ENCODE measurements at regions not wholly inside any gene's neighbourhood (a gene's known extent, or its start where the extent isn't known, plus 50 kb on each side); places are given as distances from the start of the nearest gene placed in this dataset.

GRCh38 chr5:117094114-117094815 is 519.6 kb upstream of the SEMA6A start:
- dilution Hi-C loops (cut with MboI; ENCODE audit: extremely low pct_ligation_motif_present, low sequenced_read_pairs): no loop called here
- BruUV-seq (replicated peaks): no TSS peak
- Histone ChIP-seq H3K9ac (replicated peaks; ENCODE audit: extremely low read depth, insufficient read depth, low read length) (no peak overlapping the region), H3K27ac (ENCODE audit: insufficient read depth, low read depth, low read length) (no peak overlapping the region), H3K9me1 (replicated peaks; ENCODE audit: control insufficient read depth, extremely low read depth, insufficient read depth, low read length) (no peaks in the 10 kb centered on the region), H4K20me1 (replicated peaks; ENCODE audit: control insufficient read depth, extremely low read depth, insufficient read depth, low read length) (no peaks in the 10 kb centered on the region), H2AFZ (ENCODE audit: low read depth, low read length) (no peak overlapping the region), H3K4me1 (ENCODE audit: control insufficient read depth, extremely low read depth, insufficient read depth, low read length) (no peaks in the 10 kb centered on the region), H3K4me3 (replicated peaks in 1 of 3; ENCODE audit: insufficient read depth in 1 of 3, low read depth in 1 of 3, low read length in 3 of 3) (no peak overlapping the region), H3K27me3 (ENCODE audit: control insufficient read depth in 2 of 2, insufficient read depth in 2 of 2, low read length in 2 of 2) (no peaks in the 10 kb centered on the region), H3K36me3 (ENCODE audit: control insufficient read depth in 2 of 2, extremely low read depth in 1 of 2, insufficient read depth in 2 of 2, low read length in 2 of 2) (no peaks in the 10 kb centered on the region), H3K9me3 (replicated peaks; ENCODE audit: control insufficient read depth, insufficient read depth, low read length) (peaks cover 3% of the 10 kb centered on the region), H3K4me2 (ENCODE audit: insufficient read depth, low read length) (no peak overlapping the region), H3K79me2 (ENCODE audit: control insufficient read depth, insufficient read depth, low read length) (no peaks in the 10 kb centered on the region)
- ChIA-PET CTCF (no interaction called here), POLR2A (no interaction called here)
- DNase-seq (ENCODE audit: low read depth, low spot score) (no peak), FAIRE-seq (no peak)
- TF ChIP-seq POLR2AphosphoS5 (IDR thresholded peaks at IDR 0.05; ENCODE audit: insufficient read depth, low read depth, low read length): no peak
- no peak for TF ChIP-seq JUN (IDR thresholded peaks at IDR 0.05; ENCODE audit: borderline replicate concordance, insufficient read depth, insufficient read length, low read depth)
- intact Hi-C loops (cut with micrococcal nuclease): no loop called here

- dilution Hi-C loops (cut with MboI; ENCODE audit: extremely low pct_ligation_motif_present, low sequenced_read_pairs): no loop called here
- no peaks in the 10 kb centered on the region for H3K36me3 ChIP-seq (ENCODE audit: control insufficient read depth in 2 of 2, extremely low read depth in 1 of 2, insufficient read depth in 2 of 2, low read length in 2 of 2)
- no peak overlapping the region for H2AFZ ChIP-seq (ENCODE audit: low read depth, low read length)
- H3K4me1 ChIP-seq (ENCODE audit: control insufficient read depth, extremely low read depth, insufficient read depth, low read length): no peaks in the 10 kb centered on the region
- no peaks in the 10 kb centered on the region for H3K9me1 ChIP-seq (replicated peaks; ENCODE audit: control insufficient read depth, extremely low read depth, insufficient read depth, low read length)
- no peak overlapping the region for H3K4me3 ChIP-seq (replicated peaks in 1 of 3; ENCODE audit: insufficient read depth in 1 of 3, low read depth in 1 of 3, low read length in 3 of 3)
- no peak overlapping the region for H3K9ac ChIP-seq (replicated peaks; ENCODE audit: extremely low read depth, insufficient read depth, low read length)
- FAIRE-seq (no peak), DNase-seq (ENCODE audit: low read depth, low spot score) (no peak)
- no peaks in the 10 kb centered on the region for H3K79me2 ChIP-seq (ENCODE audit: control insufficient read depth, insufficient read depth, low read length)
- H3K27me3 ChIP-seq (ENCODE audit: control insufficient read depth in 2 of 2, insufficient read depth in 2 of 2, low read length in 2 of 2): no peaks in the 10 kb centered on the region
- intact Hi-C loops (cut with micrococcal nuclease): no loop called here
- CTCF ChIA-PET: no interaction called here
- POLR2A ChIA-PET: no interaction called here
- H3K27ac ChIP-seq (ENCODE audit: insufficient read depth, low read depth, low read length): no peak overlapping the region
- no peak overlapping the region for H3K4me2 ChIP-seq (ENCODE audit: insufficient read depth, low read length)
- no TSS peak for BruUV-seq (replicated peaks)
- peaks cover 3% of the 10 kb centered on the region for H3K9me3 ChIP-seq (replicated peaks; ENCODE audit: control insufficient read depth, insufficient read depth, low read length)
- H4K20me1 ChIP-seq (replicated peaks; ENCODE audit: control insufficient read depth, extremely low read depth, insufficient read depth, low read length): no peaks in the 10 kb centered on the region
- TF ChIP-seq POLR2AphosphoS5 (IDR thresholded peaks at IDR 0.05; ENCODE audit: insufficient read depth, low read depth, low read length): no peak
- no peak for TF ChIP-seq EZH2 (IDR thresholded peaks at IDR 0.05; ENCODE audit: borderline replicate concordance, low read depth, low read length, severe bottlenecking)
- no peak for TF ChIP-seq CTCF (IDR thresholded peaks at IDR 0.05; ENCODE audit: extremely low read depth in 1 of 2, insufficient read depth in 1 of 2, low read depth in 1 of 2, low read length in 2 of 2)
- TF ChIP-seq MYC (IDR thresholded peaks at IDR 0.05; ENCODE audit: low read depth, low read length): no peak
- no peak for TF ChIP-seq GATA2 (IDR thresholded peaks at IDR 0.05; ENCODE audit: insufficient read depth, insufficient read length, low read depth, low read length)
- no peak for TF ChIP-seq JUN (IDR thresholded peaks at IDR 0.05; ENCODE audit: borderline replicate concordance, insufficient read depth, insufficient read length, low read depth)
- TF ChIP-seq MAX (IDR thresholded peaks at IDR 0.05; ENCODE audit: insufficient read depth, insufficient read length): no peak
- no peak for TF ChIP-seq POLR2A (IDR thresholded peaks at IDR 0.05; ENCODE audit: low read depth, low read length)
- TF ChIP-seq FOS (IDR thresholded peaks at IDR 0.05; ENCODE audit: borderline replicate concordance, insufficient read depth, low read length): no peak
These were observed 519.0 kb upstream of the SEMA6A start for GRCh38 chr5:117093653-117094052.
